NCI-H748 treated with DMSO at 0.1 percent for 48 hours (cell line): ENCODE measurements at regions not wholly inside any gene's neighbourhood (a gene's known extent, or its start where the extent isn't known, plus 50 kb on each side); places are given as distances from the start of the nearest gene placed in this dataset.
"Not testable (repeated sequence)": the region's sequence is repeated elsewhere in the genome, so short reads cannot be mapped to it uniquely, and the experiment has no call there.

Experiments used
- DNase-seq: peaks from one replicate; lab custom pipeline; 2025; lab: John Stamatoyannopoulos, UW

DNA sequence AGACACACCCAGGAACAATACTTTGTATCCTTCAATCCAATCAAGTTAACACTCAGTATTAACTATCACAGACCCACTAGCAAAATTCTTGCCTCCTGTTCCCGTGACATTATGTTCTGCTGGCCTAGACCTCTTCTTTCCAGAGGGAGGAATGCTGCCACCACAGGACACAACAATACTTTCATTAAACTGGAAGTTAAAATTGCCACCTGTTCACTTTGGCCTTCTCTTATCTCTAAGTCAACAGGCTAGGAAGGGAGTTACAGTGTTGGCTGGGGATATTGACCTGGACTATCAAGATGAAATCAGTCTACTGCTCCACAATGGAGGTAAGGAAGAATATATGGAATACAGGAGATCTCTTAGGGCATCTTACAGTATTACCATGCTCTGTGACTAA, 1000.4 kb upstream of the GBE1 start:
- no peak for DNase-seq

DNA sequence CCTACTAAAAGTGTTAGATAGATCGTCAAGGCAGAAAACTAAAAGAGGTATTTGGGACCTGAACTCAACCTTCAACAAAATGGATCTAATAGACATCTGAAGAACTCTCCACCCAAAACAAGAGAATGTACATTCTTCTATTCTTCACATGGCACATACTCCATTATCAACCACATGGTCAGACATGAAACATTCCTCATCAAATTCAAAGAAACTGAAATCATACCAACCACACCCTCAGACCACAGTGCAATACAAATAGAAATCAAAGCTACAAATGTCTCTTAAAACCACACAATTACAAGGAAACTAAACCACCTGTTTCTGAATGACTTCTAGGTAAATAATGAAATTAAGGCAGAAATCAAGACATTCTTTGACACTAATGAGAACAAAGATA, 984.1 kb upstream of the GBE1 start:
- no peak for DNase-seq

- DNase-seq, result no peak
These were observed 981.8 kb upstream of the GBE1 start for GRCh38 chr3:82743196-82743595.

DNA sequence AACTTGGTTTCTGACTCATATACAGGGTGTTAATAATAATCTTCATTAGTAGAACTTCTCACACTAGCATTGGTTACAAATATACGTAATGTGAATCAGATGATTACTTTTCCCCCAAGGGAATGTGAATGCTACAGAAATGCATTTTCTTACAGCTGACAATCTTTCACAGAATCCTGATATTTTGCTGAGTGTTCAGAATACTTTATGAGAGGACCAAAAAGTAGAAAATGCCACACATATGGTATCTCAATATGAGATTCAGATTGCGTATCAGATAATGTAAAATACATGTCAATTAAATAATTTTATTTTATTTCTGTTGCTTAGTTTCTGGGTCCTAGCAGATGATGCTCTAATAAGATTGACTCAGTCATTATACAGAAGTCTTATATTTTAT, 979.9 kb upstream of the GBE1 start:
- no peak for DNase-seq

DNA sequence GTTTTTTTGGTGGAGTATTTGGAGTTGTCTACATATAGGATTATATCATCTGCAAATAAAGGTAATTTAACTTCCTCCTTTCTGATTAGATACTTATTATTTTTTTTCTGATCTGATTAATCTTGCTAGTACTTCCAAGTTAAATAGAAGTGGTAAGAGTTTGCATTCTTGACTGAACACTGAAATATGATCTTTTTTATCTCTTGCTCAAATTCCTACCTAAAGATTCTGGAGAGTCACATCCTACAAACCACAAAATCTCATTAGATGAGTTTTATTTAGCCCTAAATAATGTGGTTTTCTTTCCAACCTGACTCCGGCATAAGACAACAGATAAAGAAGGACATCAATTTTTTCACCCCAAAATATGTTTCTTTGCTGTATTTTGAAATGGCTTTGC, 977.9 kb upstream of the GBE1 start:
- DNase-seq, result no peak

- DNase-seq, result no peak
These were observed 975.3 kb upstream of the GBE1 start for GRCh38 chr3:82736696-82737277.

- DNase-seq, result no peak
These were observed 953.8 kb upstream of the GBE1 start for GRCh38 chr3:82715091-82715856.

DNA sequence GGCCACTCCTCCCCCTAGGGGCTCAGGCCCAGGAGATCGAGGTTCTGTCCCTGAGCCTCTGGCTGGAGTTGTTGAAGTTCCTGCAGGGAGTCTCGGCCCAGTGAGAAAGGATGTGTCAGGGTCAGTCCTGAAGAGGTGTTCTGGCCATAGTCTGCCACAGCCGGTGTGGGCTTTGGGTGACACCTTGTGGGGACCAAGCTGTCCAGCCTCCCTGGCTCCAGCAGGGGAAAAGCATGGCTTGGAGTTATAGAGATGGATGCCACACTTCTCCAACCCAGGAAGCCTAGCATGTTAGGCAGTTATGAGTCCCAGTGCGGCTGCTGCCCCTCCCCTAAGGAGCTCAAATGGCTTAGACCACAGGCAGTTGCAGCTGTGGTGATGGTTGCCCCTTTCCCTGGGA, 945.6 kb upstream of the GBE1 start:
- no peak for DNase-seq

GRCh38 chr3:82685761-82686160, 924.3 kb upstream of the GBE1 start:
- no peak for DNase-seq

DNA sequence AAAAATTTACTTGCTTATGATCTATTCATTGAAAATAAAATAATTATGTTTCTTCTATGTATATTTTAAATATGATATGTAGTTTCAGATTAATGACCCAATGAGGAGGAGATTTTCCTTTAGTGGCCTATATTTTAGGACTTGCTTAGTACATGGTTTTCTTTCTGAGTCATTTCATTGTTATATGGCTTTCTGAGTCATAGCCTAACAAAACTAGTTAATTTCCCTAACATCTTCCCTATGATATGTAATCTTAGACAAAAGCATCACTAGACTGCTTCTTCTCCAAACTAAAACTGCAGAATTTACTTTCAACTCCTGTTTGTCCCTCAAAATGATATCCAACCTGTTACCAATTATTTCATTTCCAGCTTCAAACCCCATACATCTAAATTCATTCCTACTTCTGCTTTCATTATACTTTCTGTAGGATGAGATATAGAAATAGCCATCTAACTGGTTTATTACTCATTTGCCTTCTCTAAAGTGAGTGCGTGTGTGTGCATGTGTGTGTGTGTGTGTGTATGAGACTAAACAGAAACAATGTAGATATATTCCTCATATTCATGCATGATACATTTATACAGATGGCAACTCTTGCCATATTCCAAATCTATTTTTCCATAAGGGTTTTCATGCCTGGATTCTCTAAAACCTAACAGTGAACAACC, 915.0 kb upstream of the GBE1 start:
- no peak for DNase-seq

- DNase-seq, result no peak
These were observed 911.5 kb upstream of the GBE1 start for GRCh38 chr3:82672966-82673365.

DNA sequence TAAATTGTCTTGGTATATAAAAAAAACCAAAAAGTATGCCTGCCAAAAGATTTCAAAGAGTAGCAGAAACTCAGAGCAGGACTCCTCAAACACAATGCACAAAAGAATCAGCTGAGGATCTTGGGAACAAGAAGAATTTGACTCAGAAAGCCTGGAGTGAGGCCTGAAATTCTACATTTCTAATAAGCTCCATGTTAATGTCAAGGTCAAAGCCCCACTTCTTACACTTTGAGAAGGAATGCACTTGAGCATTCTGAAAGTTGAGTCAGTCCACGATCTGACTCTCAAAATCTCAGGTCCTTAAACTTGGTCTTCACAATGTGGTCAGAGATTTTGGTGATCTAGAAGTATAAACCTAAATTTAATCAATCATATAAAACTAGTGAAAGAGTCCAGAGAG, 910.0 kb upstream of the GBE1 start:
- DNase-seq, result no peak

- DNase-seq, result peak; percentile 72
These were observed 893.3 kb upstream of the GBE1 start for GRCh38 chr3:82654708-82655107.

- DNase-seq, result peak; percentile 29
These were observed 882.5 kb upstream of the GBE1 start for GRCh38 chr3:82643948-82644347.

GRCh38 chr3:82641701-82642100, 880.3 kb upstream of the GBE1 start:
- DNase-seq, result no peak

DNA sequence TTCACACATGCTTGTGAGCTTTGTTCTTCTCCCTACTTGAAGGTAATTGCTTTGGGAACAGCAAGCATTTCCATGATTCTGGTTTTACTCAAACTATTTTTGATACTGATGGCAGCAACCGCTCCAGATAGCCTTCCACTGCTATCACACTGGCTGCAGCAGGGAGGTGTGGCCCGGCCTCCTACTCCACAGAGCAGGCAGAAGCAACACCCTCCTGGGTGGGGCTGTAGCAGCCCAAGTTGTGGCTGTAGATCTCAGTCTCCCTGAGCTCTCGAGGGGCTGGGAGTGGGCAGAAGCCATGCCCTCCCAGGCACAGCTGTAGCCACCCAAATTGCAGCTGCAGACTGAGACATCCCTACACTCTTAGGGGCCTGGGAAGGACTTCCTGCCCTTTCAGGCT, 878.8 kb upstream of the GBE1 start:
- DNase-seq, result no peak

- no peak for DNase-seq
These were observed 876.1 kb upstream of the GBE1 start for GRCh38 chr3:82637574-82637973.

DNA sequence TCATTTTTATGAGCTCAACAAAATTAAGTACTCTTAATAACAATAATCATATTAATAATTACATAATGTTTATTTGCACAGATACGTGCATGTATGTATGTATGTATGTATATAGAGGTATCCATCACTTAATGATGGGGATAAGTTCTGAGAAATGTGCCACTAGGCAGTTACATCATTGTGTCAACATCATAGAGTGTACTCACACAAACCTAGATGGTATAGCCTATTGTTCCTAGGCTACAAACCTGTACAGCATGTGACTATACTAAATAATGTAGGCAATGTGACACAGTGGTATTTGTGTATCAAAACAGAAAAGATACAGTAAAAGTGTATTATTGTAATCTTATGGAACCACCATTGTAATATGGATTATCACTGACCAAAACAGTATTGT, 874.7 kb upstream of the GBE1 start:
- peak; percentile 10 for DNase-seq

DNA sequence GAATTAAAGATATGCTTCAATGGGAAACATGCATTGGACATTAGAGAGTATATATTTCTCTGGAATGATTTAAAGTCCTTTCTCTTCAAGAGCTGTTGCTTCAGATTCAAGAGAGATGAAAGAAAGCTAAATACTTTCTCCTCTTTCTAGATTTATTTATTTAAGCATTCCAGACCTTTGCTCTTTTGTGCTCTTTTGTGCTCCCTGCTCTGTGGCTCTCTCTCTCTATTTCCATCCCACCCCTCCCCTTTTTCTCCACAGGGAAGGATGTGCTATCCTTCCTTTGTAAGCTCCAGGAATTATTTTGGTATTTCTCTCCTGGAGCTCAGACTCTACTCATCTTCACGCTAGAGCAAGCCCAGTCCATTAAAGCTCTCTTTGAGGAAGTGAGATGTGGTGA, 871.9 kb upstream of the GBE1 start:
- DNase-seq, result no peak

DNA sequence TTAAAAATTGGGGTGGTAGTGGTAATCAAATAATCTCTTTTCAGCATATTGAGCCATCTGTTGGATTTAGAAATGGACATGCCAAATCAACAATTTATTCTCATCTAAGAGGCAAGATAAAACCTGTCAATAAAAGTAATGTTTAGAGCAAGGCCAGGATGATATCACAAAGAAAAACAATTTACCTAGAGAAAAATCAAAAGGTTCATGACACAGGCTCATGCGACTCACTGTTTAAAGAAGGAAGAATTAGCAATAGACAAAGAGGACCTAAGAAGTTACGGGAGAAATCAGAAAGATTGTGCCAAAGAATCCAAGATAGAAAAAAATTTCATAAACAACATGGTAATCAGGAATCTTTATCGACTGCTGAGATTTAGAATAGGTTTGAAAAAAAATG, 868.5 kb upstream of the GBE1 start:
- no peak for DNase-seq

DNA sequence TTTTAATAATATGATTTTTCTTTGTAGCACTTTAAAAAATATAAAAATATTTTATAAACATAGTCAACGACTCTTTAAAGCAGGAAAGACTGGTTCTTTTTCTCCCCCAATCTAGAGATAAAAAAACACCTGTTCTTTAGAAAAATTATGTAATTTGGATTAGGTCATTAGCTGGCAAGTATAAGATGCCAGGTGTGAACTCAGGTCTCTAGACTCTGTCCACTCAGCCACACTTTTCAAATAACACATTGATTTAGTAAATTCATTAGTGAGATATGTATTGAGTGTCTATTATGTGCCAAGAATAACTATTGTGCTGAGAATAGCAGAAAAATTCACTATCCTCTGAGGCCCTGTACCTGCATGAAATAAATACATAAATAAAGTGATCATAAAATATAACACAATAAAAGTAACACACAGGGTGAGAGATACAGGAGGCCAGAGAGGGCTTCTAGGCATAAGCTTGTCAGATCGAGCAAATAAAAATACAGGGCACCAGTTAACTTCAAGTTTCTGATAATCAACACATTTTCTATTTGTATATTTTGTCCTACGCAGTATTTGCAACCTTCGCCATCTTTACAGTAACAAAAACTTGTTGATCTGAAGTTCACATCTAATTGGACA, 867.1 kb upstream of the GBE1 start:
- DNase-seq, result no peak

GRCh38 chr3:82627733-82628132, 866.3 kb upstream of the GBE1 start:
- no peak for DNase-seq

- DNase-seq, result not testable (repeated sequence)
These were observed 859.3 kb upstream of the GBE1 start for GRCh38 chr3:82620744-82621143.
